GM18907 (cell line): ENCODE measurements at regions not wholly inside any gene's neighbourhood (a gene's known extent, or its start where the extent isn't known, plus 50 kb on each side); places are given as distances from the start of the nearest gene placed in this dataset.
"Not testable (repeated sequence)": the region's sequence is repeated elsewhere in the genome, so short reads cannot be mapped to it uniquely, and the experiment has no call there.

Source experiments
- ATAC-seq: cut with Tn5 transposase; IDR thresholded peaks from one replicate; pipeline ENCODE4 v1.9.1; 2021; ENCODE audit warnings: mild to moderate bottlenecking, moderate library complexity; ENCODE audit not compliant: unreplicated experiment

GRCh38 chr2:150373374-150373773 lies 114.1 kb downstream of the RND3 start:
- no peak for ATAC-seq

- ATAC-seq, result no peak
Observed at GRCh38 chr2:150371044-150371818, 116.2 kb downstream of the RND3 start.

GRCh38 chr2:150370561-150370960 lies 116.9 kb downstream of the RND3 start:
- ATAC-seq, result no peak

- ATAC-seq, result no peak
Observed at GRCh38 chr2:150369862-150370261, 117.6 kb downstream of the RND3 start.

GRCh38 chr2:150358468-150358807 lies 129.0 kb downstream of the RND3 start:
- ATAC-seq, result no peak

GRCh38 chr2:150357770-150358467 lies 129.5 kb downstream of the RND3 start:
- peak; percentile 78 for ATAC-seq

- no peak for ATAC-seq
Observed at GRCh38 chr2:150355440-150355839, 132.0 kb downstream of the RND3 start.

GRCh38 chr2:150353376-150353775 lies 134.1 kb downstream of the RND3 start:
- ATAC-seq, result no peak

- no peak for ATAC-seq
Observed at GRCh38 chr2:150351922-150352321, 135.5 kb downstream of the RND3 start.

GRCh38 chr2:150350500-150350899 lies 137.0 kb downstream of the RND3 start:
- no peak for ATAC-seq

GRCh38 chr2:150346806-150347205 lies 140.7 kb downstream of the RND3 start:
- no peak for ATAC-seq

- ATAC-seq, result no peak
Observed at GRCh38 chr2:150341982-150342680, 145.3 kb downstream of the RND3 start.

GRCh38 chr2:150339951-150340350 lies 147.5 kb downstream of the RND3 start:
- ATAC-seq, result no peak

- ATAC-seq, result no peak
Observed at GRCh38 chr2:150339282-150339681, 148.2 kb downstream of the RND3 start.

GRCh38 chr2:150335596-150335995 lies 151.9 kb downstream of the RND3 start:
- no peak for ATAC-seq

GRCh38 chr2:150332383-150332782 lies 155.1 kb downstream of the RND3 start:
- no peak for ATAC-seq

GRCh38 chr2:150327564-150328489 lies 159.6 kb downstream of the RND3 start:
- ATAC-seq, result no peak

GRCh38 chr2:150325656-150326314 lies 161.7 kb downstream of the RND3 start:
- ATAC-seq, result no peak

- ATAC-seq, result not testable (repeated sequence)
Observed at GRCh38 chr2:150323071-150323470, 164.4 kb downstream of the RND3 start.

- ATAC-seq, result no peak
Observed at GRCh38 chr2:150320608-150321007, 166.9 kb downstream of the RND3 start.
